Gastroesophageal sphincter (tissue), 4 donors: ENCODE measurements at regions not wholly inside any gene's neighbourhood (a gene's known extent, or its start where the extent isn't known, plus 50 kb on each side); places are given as distances from the start of the nearest gene placed in this dataset.

Experiments used
- ATAC-seq: fragments of 150-250 bp; one replicate; pipeline ENCODE4 v1.9.1; 2016; ENCODE audit warnings: mild to moderate bottlenecking, moderate library complexity
- H3K27ac ChIP-seq, 4 donors: fragments of 200-600 bp; sonication (generic) in 3 of 4; 1 replicate in 3 of 4; 2 replicates in 1 of 4; pipeline ENCODE4 v1.5.1; 2016 to 2019
- H3K27me3 ChIP-seq: fragments of 200-600 bp; sonication (generic); one replicate; pipeline ENCODE4 v1.5.1; 2019
- H3K36me3 ChIP-seq, 2 donors: fragments of 200-600 bp; sonication (generic); one replicate each; pipeline ENCODE4 v1.5.1; 2019; ENCODE audit warnings: control low read depth in 1 of 2
- H3K4me1 ChIP-seq, 3 donors: fragments of 200-600 bp; sonication (generic); 1 replicate in 2 of 3; 2 replicates in 1 of 3; pipeline ENCODE4 v1.5.1; 2016 to 2019; ENCODE audit warnings: control low read depth in 2 of 3
- H3K4me3 ChIP-seq, 2 donors: fragments of 200-600 bp; sonication (generic); one replicate each; pipeline ENCODE4 v1.5.1; 2019; ENCODE audit warnings: mild to moderate bottlenecking in 1 of 2, moderate library complexity in 1 of 2
- H3K9me3 ChIP-seq, 3 donors: fragments of 200-600 bp; sonication (generic); one replicate each; pipeline ENCODE4 v1.5.1; 2017 to 2019; ENCODE audit warnings: control low read depth in 2 of 3
- EP300 ChIP-seq: sonication (generic); formaldehyde crosslinking; IDR thresholded peaks from one replicate; pipeline ENCODE4 v1.6.1; 2017; ENCODE audit warnings: antibody characterized with exemption, mild to moderate bottlenecking
- POLR2A ChIP-seq, 2 donors: fragments of 450-650 bp; IDR thresholded peaks; one replicate each; pipeline ENCODE4 v1.6.1; 2017; ENCODE audit warnings: antibody characterized with exemption in 2 of 2, mild to moderate bottlenecking in 2 of 2, moderate library complexity in 1 of 2
- POLR2AphosphoS5 ChIP-seq: sonication (generic); formaldehyde crosslinking; IDR thresholded peaks from one replicate; pipeline ENCODE4 v1.6.1; 2017; ENCODE audit warnings: antibody characterized with exemption
- WGBS, 2 donors: methylation state at CpG; one replicate each; pipeline ENCODE4 v1.1.5; 2018; ENCODE audit warnings: low coverage in 1 of 2; 5-methylcytosine and 5-hydroxymethylcytosine counted together
- TF ChIP-seq, protein P1 (sequence below), 4 experiments: fragments of 200-600 bp in 2 of 4; fragments of 450-650 bp in 2 of 4; sonication (generic) in 1 of 4; IDR thresholded peaks; one replicate each; pipeline ENCODE4 v1.5.1; 2017 to 2019; ENCODE audit warnings: antibody characterized with exemption in 4 of 4, mild to moderate bottlenecking in 2 of 4, moderate library complexity in 2 of 4

DNA sequence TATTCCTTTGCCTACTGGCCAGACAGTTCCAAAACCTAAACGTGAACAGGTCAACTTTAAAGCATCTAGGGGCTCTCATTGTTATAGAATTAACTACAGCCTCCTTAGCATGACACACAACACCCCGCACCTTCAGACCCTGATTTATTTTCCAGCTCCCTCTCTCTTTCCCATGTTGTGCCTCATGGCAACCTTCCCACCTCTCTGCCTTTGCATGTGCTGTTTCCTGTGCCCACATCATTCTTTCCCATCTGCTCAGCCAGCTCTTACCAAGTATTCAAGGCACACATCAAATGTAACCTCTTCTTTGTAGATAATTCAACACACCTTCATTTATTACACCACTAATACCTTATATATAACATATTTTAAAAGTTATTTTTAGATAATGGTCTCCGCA, 291.0 kb downstream of the COL12A1 start:
- TF ChIP-seq POLR2AphosphoS5 (no peak), EP300 (no peak), POLR2A (IDR thresholded peaks at IDR 0.05) (no peak)
- TF ChIP-seq, protein P1, sequence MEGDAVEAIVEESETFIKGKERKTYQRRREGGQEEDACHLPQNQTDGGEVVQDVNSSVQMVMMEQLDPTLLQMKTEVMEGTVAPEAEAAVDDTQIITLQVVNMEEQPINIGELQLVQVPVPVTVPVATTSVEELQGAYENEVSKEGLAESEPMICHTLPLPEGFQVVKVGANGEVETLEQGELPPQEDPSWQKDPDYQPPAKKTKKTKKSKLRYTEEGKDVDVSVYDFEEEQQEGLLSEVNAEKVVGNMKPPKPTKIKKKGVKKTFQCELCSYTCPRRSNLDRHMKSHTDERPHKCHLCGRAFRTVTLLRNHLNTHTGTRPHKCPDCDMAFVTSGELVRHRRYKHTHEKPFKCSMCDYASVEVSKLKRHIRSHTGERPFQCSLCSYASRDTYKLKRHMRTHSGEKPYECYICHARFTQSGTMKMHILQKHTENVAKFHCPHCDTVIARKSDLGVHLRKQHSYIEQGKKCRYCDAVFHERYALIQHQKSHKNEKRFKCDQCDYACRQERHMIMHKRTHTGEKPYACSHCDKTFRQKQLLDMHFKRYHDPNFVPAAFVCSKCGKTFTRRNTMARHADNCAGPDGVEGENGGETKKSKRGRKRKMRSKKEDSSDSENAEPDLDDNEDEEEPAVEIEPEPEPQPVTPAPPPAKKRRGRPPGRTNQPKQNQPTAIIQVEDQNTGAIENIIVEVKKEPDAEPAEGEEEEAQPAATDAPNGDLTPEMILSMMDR (IDR thresholded peaks at IDR 0.05), result no peak
- no peaks in the 10 kb centered on the region for H3K27me3 ChIP-seq
- no peaks in the 10 kb centered on the region for H3K9me3 ChIP-seq
- no peak overlapping the region for H3K4me3 ChIP-seq
- no peaks in the 10 kb centered on the region for H3K4me1 ChIP-seq
- 90 to 92% methylated on average over 3 of the region's 3 CpGs for WGBS, 2 donors
- no peaks in the 10 kb centered on the region for H3K36me3 ChIP-seq
- no peak for ATAC-seq
- H3K27ac ChIP-seq, result no peak overlapping the region

DNA sequence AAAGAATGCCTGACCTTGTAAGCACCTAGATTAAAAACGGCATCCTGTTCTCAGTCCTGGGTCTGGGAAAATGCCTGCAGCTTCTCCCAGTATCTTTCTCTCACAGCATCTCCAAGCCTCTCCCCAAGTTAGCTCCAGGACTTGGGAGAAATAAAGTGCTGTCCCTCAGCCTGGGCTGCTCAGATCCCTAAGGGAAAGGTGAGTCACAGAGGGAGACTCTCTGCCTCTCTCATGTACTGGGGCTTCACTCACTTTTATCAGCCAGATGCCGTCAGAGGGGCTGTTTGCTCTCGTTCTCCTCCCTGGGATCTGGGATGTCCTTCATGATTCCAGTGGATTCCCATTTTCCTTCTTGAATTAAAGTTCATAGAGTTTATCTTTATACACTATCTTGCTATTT, 293.6 kb downstream of the COL12A1 start:
- ATAC-seq, result no peak
- Histone ChIP-seq H3K27ac (no peak overlapping the region), H3K9me3 (no peaks in the 10 kb centered on the region), H3K27me3 (no peaks in the 10 kb centered on the region), H3K4me1 (no peaks in the 10 kb centered on the region), H3K4me3 (no peak overlapping the region), H3K36me3 (no peaks in the 10 kb centered on the region)
- TF ChIP-seq EP300 (no peak), POLR2AphosphoS5 (no peak), POLR2A (IDR thresholded peaks at IDR 0.05) (no peak)
- TF ChIP-seq, protein P1 (IDR thresholded peaks at IDR 0.05), result no peak
- 44 to 73% methylated on average over 3 of the region's 3 CpGs for WGBS, 2 donors

DNA sequence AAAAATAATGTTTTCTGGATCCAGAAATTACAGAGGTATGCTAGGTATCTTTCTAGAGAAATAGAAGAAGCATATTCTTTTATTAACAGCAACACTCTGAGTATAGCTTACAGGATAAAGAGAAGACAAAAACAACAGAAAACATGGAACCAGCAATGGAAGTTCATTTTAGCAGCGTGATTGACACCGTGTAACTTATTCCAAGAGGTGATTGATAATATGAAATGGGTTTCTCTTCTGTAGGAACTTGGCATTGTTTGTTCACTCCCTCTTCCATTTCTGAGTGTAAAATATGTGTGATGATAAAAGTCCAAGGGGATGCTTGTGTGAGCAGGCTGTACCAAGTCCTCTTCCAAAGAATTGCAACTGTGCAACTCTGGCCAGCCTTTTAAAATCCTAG, 303.0 kb downstream of the COL12A1 start:
- H3K4me3 ChIP-seq, result no peak overlapping the region
- H3K27ac ChIP-seq, result no peak overlapping the region
- H3K36me3 ChIP-seq, result no peaks in the 10 kb centered on the region
- no peak for ATAC-seq
- H3K4me1 ChIP-seq, result no peaks in the 10 kb centered on the region
- H3K27me3 ChIP-seq, result no peaks in the 10 kb centered on the region
- peaks cover 0 to 29% (median 0%) of the 10 kb centered on the region in 3 donors for H3K9me3 ChIP-seq
- TF ChIP-seq POLR2AphosphoS5, result no peak
- TF ChIP-seq, protein P1 (IDR thresholded peaks at IDR 0.05), result no peak
- no peak for TF ChIP-seq EP300
- no peak for TF ChIP-seq POLR2A (IDR thresholded peaks at IDR 0.05)
- WGBS, 2 donors, result 95 to 97% methylated on average over 2 of the region's 2 CpGs

DNA sequence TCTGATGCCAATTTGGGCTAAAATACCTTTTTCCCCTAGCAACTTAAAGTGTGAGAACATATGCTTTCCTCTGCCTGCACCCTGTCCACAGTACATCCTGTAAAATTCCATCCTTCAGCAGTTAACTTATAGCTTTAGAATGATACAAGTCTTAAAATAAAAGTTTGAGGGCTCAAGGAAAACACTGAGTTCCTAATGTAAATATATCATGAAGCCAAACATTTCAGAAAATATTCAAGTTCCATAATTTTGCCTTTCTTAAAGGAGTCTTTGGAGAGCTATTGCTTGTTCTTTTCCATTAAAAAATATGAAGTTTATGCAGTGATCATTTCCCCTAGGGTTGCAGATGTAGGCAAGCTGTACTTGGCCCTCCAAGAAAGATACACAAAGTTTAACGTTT, 303.8 kb downstream of the COL12A1 start:
- no peak for ATAC-seq
- TF ChIP-seq POLR2AphosphoS5 (no peak), POLR2A (IDR thresholded peaks at IDR 0.05) (no peak), EP300 (no peak)
- TF ChIP-seq, protein P1 (IDR thresholded peaks at IDR 0.05), result no peak
- Histone ChIP-seq H3K27ac (no peak overlapping the region), H3K9me3 (peaks cover 0 to 29% (median 0%) of the 10 kb centered on the region in 3 donors), H3K36me3 (no peaks in the 10 kb centered on the region), H3K4me1 (no peaks in the 10 kb centered on the region), H3K4me3 (no peak overlapping the region), H3K27me3 (no peaks in the 10 kb centered on the region)
- WGBS, 2 donors, result 28 to 33% methylated on average over 1 of the region's 1 CpG

DNA sequence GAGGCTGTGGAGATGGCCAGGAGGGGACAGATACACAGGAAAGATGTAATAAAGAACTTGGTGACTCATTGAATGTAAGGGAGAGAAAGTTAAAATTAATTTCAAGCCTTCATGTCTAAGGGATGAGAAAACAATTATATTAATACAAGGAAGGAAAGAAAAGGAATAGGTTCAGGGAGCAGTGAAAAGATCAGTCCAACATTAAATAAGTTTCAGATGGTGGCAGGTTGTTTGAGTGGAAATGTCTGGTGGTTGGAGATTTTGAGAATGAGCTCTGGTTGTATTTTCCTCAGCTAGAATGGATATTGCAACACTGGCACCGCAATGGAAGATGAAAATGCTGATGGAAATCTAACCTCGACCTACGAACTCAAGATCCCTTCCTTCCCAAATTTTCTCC, 304.3 kb downstream of the COL12A1 start:
- Histone ChIP-seq H3K27me3 (no peaks in the 10 kb centered on the region), H3K4me3 (no peak overlapping the region), H3K9me3 (peaks cover 0 to 29% (median 0%) of the 10 kb centered on the region in 3 donors), H3K4me1 (no peaks in the 10 kb centered on the region), H3K36me3 (no peaks in the 10 kb centered on the region), H3K27ac (no peak overlapping the region)
- 80 to 93% methylated on average over 3 of the region's 3 CpGs for WGBS, 2 donors
- TF ChIP-seq POLR2A (IDR thresholded peaks at IDR 0.05), result no peak
- TF ChIP-seq, protein P1 (IDR thresholded peaks at IDR 0.05), result no peak
- TF ChIP-seq EP300, result no peak
- no peak for TF ChIP-seq POLR2AphosphoS5
- no peak for ATAC-seq
